ENCODE measurements at regions not wholly inside any gene's neighbourhood (a gene's known extent, or its start where the extent isn't known, plus 50 kb on each side); places are given as distances from the start of the nearest gene placed in this dataset.

DNA sequence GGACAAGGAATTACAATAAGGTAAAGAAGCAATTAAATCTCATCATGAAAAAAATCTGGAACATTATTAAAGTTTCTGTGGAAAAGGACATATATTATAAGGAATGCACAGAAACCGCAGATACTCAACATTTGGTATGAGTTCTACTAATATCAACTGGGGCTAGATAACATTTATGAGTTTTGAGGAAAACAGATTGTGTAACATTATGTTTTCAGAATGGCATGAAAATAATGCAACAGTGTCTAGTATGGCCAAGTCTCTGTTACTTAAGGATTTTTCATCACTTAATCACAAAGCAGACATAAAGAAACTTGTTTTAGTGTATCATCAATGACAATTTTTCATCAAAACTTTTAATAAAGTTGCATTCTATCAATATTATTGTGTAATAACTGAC is 785.0 kb downstream of the GLUD2 start:
- no peaks in the 10 kb centered on the region for H3K36me3 ChIP-seq
- H3K4me1 ChIP-seq (ENCODE audit: control insufficient read depth in 1 of 2, low read depth in 2 of 2), result no peaks in the 10 kb centered on the region
- TF ChIP-seq, protein P1, sequence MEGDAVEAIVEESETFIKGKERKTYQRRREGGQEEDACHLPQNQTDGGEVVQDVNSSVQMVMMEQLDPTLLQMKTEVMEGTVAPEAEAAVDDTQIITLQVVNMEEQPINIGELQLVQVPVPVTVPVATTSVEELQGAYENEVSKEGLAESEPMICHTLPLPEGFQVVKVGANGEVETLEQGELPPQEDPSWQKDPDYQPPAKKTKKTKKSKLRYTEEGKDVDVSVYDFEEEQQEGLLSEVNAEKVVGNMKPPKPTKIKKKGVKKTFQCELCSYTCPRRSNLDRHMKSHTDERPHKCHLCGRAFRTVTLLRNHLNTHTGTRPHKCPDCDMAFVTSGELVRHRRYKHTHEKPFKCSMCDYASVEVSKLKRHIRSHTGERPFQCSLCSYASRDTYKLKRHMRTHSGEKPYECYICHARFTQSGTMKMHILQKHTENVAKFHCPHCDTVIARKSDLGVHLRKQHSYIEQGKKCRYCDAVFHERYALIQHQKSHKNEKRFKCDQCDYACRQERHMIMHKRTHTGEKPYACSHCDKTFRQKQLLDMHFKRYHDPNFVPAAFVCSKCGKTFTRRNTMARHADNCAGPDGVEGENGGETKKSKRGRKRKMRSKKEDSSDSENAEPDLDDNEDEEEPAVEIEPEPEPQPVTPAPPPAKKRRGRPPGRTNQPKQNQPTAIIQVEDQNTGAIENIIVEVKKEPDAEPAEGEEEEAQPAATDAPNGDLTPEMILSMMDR (IDR thresholded peaks at IDR 0.05), result no peak
- no peak for ATAC-seq (ENCODE audit: insufficient number of reproducible peaks, low FRiP score, low read depth)
- H3K9me3 ChIP-seq, result no peaks in the 10 kb centered on the region
- H3K27me3 ChIP-seq (replicated peaks; ENCODE audit: insufficient read depth), result no peaks in the 10 kb centered on the region
- no peak overlapping the region for H3K27ac ChIP-seq
- H3K4me3 ChIP-seq, result no peak overlapping the region
- DNase-seq (ENCODE audit: low spot score), result no peak

DNA sequence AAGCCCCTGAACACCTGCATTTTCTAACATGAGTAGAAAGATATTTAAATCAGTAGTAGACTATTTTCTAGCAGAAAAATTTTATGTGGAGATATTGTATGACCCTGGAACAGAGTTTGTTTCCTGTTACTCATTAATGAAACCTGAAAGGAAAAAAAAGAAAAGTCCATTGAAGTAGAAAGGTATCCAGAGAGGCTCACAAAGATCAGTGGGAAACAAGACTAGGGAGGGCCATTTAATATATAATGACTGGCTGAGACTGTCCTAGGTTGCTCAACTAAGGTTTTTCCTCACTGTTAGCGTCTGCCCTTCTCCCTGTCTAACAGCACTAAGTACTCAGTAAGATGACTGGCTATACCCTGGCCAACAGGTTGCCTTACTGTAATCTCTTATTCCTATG is 788.6 kb downstream of the GLUD2 start:
- H3K36me3 ChIP-seq, result no peaks in the 10 kb centered on the region
- TF ChIP-seq, protein P1 (IDR thresholded peaks at IDR 0.05), result no peak
- no peak for DNase-seq (ENCODE audit: low spot score)
- no peak for ATAC-seq (ENCODE audit: insufficient number of reproducible peaks, low FRiP score, low read depth)
- H3K9me3 ChIP-seq, result no peaks in the 10 kb centered on the region
- H3K4me3 ChIP-seq, result no peak overlapping the region
- no peaks in the 10 kb centered on the region for H3K4me1 ChIP-seq (ENCODE audit: control insufficient read depth in 1 of 2, low read depth in 2 of 2)
- H3K27me3 ChIP-seq (replicated peaks; ENCODE audit: insufficient read depth), result no peaks in the 10 kb centered on the region
- no peak overlapping the region for H3K27ac ChIP-seq

DNA sequence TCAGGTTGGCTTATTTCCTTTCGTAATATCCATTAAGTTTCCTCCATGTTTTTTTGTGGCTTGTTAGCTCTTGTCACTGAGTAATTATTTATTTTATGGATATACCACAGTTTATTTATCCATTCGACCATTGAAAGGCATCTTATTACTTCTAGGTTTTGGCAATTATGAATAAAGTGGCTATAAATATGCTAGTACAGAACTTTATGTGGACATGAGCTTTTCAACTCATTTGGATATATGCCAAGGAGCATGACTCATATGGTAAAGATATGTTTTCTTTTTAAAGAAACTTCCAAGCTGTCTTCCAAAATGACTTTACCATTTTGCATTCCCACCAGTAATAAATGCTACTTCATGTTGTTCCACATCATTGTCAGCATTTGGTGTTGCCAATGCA is 803.6 kb downstream of the GLUD2 start:
- no peaks in the 10 kb centered on the region for H3K27me3 ChIP-seq (replicated peaks; ENCODE audit: insufficient read depth)
- H3K4me3 ChIP-seq, result no peak overlapping the region
- no peaks in the 10 kb centered on the region for H3K36me3 ChIP-seq
- H3K4me1 ChIP-seq (ENCODE audit: control insufficient read depth in 1 of 2, low read depth in 2 of 2), result no peaks in the 10 kb centered on the region
- H3K27ac ChIP-seq, result no peak overlapping the region
- TF ChIP-seq, protein P1 (IDR thresholded peaks at IDR 0.05), result no peak
- ATAC-seq (ENCODE audit: insufficient number of reproducible peaks, low FRiP score, low read depth) (no peak), DNase-seq (ENCODE audit: low spot score) (no peak)
- no peaks in the 10 kb centered on the region for H3K9me3 ChIP-seq

DNA sequence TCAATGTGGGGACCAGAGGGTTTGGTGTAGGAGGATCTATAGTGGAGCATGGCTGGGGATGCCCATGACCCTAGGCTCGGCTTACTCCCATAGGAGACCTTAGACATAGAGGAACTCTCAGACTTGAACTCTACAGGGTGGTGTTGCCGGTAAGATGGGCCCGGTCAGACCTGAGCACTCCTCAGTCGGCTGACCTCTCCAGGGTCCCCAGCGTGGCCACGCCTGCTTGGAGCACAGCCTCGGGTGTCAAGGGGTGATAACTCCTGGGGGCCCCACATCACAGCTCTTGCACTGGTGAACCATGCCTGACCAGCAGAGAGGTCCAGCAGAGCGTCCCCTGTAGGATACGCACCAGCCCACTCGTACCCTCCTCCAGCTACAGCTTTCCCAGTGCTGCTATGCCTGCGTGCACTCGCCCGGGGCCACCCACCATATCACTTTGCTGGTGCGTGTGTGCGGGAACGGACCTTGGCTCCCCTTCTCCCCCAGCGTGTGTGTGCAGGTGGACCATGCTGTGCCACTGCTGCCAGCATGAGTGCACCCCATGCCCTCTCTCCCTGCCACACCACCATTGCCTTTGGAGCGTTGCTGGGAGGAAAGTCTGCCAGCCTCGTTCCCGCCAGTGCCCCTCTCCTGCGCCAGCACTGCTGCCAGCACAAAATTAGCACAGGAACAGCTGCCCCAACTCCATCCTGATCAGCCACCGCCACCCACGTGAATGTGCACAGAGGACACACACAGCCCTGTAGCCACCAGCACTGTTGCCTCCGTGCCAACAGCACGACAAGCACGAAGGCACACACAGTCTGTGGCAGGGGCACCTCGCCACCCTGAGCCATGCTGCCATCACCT is 806.6 kb downstream of the GLUD2 start:
- no peaks in the 10 kb centered on the region for H3K27me3 ChIP-seq (replicated peaks; ENCODE audit: insufficient read depth)
- H3K4me1 ChIP-seq (ENCODE audit: control insufficient read depth in 1 of 2, low read depth in 2 of 2), result no peaks in the 10 kb centered on the region
- DNase-seq (ENCODE audit: low spot score) (no peak), ATAC-seq (ENCODE audit: insufficient number of reproducible peaks, low FRiP score, low read depth) (no peak)
- no peak overlapping the region for H3K4me3 ChIP-seq
- no peaks in the 10 kb centered on the region for H3K36me3 ChIP-seq
- TF ChIP-seq, protein P1 (IDR thresholded peaks at IDR 0.05), result no peak
- H3K27ac ChIP-seq, result no peak overlapping the region
- no peaks in the 10 kb centered on the region for H3K9me3 ChIP-seq

DNA sequence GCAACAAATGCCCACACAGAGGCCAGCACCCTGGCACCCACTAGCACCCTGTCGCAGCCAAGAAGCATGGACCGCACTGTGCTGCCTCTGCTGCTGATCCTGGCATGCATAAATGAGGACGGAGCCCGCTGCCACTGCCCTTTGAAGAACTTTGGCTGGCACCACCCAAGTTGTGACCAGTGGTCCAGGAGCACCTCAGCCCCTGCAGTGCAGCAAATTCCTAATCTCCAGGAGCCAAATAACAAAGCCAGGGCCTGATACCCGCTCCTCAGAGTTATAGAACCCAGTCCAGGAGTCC is 807.2 kb downstream of the GLUD2 start:
- no peaks in the 10 kb centered on the region for H3K4me1 ChIP-seq (ENCODE audit: control insufficient read depth in 1 of 2, low read depth in 2 of 2)
- no peak overlapping the region for H3K27ac ChIP-seq
- H3K9me3 ChIP-seq, result no peaks in the 10 kb centered on the region
- no peak for ATAC-seq (ENCODE audit: insufficient number of reproducible peaks, low FRiP score, low read depth)
- TF ChIP-seq, protein P1 (IDR thresholded peaks at IDR 0.05), result no peak
- H3K27me3 ChIP-seq (replicated peaks; ENCODE audit: insufficient read depth), result no peaks in the 10 kb centered on the region
- H3K4me3 ChIP-seq, result no peak overlapping the region
- no peaks in the 10 kb centered on the region for H3K36me3 ChIP-seq
- DNase-seq (ENCODE audit: low spot score), result no peak
